HG03571 (cell line): ENCODE measurements at regions not wholly inside any gene's neighbourhood (a gene's known extent, or its start where the extent isn't known, plus 50 kb on each side); places are given as distances from the start of the nearest gene placed in this dataset.

Experiments
- ATAC-seq: cut with Tn5 transposase; IDR thresholded peaks from one replicate; pipeline ENCODE4 v1.9.1; 2021; ENCODE audit not compliant: unreplicated experiment

DNA sequence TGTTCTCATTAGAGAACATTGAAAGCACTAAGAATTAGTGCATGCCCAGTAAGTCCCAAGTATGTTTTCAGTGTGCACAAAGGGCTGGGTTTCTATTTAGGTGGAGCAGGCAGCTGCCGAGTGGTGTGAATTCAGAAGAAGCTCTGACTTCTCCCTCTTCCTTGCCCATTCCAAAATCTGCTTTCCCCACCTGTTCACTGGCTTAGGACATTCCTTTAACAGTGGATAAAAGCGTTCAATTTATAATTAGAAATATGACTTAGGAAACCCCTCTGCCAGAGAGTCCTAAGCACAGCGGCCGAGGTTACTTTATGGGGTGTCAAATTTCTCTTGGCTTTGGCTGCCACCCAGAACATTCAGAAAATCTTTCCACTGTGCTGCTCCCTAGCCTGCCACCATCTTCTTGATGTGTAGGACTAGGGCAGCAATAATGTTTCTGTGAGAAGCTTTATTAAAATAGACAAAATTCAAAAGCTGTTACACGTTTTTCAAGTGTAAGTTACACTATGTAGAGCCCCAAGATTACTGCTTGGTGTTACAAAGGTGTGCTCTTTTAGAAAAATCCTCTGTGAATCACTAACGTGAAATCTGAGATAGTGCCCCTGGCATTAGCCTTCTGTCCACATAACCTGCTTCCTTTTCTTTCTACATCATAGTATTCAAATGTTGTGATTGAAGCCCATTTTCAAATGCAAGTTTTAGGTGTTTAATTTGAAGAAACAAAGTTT, 191.6 kb upstream of the ANKRD50 start:
- no peak for ATAC-seq

- no peak for ATAC-seq
These were observed 189.5 kb upstream of the ANKRD50 start for GRCh38 chr4:124902001-124902515.

- no peak for ATAC-seq
These were observed 187.5 kb upstream of the ANKRD50 start for GRCh38 chr4:124899997-124900396.

GRCh38 chr4:124890522-124890921, 178.0 kb upstream of the ANKRD50 start:
- no peak for ATAC-seq

- no peak for ATAC-seq
These were observed 175.2 kb upstream of the ANKRD50 start for GRCh38 chr4:124887739-124888138.

GRCh38 chr4:124884316-124884715, 171.8 kb upstream of the ANKRD50 start:
- no peak for ATAC-seq

DNA sequence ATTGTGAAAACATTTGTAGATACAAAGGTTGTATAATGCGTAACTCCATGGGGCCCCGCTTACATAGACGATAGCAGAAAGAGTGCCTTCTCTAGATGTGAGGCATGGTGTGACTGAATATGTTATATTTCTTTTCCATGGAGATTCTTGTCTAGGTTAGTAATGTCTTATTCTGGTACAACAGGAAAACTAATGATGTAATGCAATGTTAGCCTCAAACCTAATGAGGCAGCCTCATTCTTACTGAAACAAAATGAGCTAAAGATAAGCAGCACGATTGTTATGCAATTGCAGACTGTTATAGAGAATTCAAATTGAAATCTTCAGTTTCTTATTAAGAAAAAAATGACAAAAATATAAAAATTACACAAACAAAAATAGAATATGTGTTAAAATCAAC, 171.1 kb upstream of the ANKRD50 start:
- ATAC-seq = no peak

DNA sequence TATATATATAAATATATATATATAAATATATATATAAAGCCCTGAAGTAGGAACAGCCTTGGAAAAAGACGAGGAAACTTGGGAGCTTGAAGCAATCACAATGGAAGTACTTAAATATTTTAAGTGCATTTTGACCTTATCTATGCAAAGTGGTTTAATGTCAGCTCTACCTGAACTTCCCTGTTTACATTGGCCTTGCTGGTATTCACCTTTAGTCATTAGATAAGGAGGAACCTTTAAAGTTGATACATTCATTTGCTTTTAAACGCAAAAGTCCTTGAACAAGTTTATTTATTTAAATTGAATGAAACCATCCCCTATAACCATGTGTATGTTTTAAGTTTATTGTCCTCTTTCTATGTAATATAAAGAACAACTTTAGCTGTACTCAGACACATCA, 166.7 kb upstream of the ANKRD50 start:
- no peak for ATAC-seq

- ATAC-seq = no peak
These were observed 161.6 kb upstream of the ANKRD50 start for GRCh38 chr4:124874172-124874450.

- no peak for ATAC-seq
These were observed 161.0 kb upstream of the ANKRD50 start for GRCh38 chr4:124873361-124874171.

DNA sequence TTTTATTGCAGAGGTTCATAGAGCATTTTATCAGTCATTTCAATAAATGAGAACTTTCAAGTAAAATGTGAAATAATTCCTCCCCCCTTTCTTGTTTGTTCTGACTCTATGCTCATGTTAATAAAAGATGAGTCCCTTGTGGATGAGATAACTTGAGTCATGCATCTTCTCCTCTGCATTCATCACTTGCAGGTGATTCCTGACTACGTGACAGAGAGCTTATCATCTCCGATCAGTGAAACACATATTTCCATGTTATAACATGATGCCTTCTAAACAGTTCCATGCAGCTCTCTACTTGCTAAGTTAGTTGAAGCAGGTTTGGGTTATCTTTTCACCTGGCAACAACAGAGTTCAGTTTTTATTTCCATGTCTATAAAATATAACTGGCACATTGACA, 160.1 kb upstream of the ANKRD50 start:
- no peak for ATAC-seq

GRCh38 chr4:124869961-124870495, 157.5 kb upstream of the ANKRD50 start:
- no peak for ATAC-seq

GRCh38 chr4:124868495-124868894, 156.0 kb upstream of the ANKRD50 start:
- no peak for ATAC-seq

DNA sequence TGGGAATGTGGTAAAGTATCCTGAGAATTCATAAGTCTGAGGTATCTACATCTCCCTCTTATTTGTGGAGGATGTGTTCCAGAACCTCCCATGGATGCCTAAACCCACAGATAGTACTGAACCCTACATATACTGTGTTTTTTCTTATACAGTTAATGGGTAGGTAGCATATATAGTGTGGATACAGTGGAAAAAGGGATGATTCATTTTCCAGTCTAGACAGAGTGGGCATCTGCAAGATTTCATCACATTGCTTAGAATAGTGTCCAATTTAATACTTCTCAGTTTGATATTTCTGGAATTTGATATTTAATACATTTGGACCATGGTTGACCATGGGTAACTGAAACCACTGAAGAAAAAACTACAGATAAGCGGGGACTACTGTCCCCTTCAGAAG, 155.0 kb upstream of the ANKRD50 start:
- ATAC-seq = no peak

DNA sequence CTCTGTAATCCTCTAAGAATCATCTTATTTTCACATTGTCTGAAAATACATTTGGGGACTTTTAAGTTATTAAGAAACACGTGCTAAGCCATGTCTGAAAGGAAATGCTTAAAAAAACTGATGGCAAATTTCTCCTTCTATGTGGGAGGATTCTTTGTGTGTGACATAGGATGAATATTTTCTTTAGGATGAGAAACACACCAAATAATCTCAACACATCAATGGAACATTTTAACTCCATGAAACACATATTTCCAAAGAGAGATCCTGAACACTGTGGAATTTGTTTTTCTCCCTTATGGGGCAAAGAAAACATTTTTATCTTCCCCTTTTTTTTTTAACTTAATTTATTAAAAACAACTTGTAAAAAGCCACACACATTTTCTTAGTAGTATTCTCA, 153.8 kb upstream of the ANKRD50 start:
- ATAC-seq = no peak

- no peak for ATAC-seq
These were observed 150.6 kb upstream of the ANKRD50 start for GRCh38 chr4:124863040-124863545.

DNA sequence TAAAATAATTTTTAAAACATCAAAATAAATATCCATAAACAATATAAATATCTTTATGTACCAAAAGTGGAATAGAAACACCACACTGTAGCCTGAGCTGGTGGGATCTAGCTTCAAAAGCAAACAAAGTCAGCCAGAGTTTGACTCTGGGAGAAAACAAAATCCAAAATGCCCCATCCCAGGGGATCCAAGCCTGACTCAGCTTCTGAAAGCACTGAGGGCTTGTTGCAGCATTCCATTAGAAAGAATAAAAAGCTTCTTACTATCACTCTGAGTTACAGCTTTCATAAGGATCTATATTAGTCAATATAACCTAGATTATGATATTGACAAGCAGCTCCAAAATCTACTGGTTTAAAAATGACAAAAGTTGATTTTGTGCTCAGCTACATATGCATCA, 149.7 kb upstream of the ANKRD50 start:
- no peak for ATAC-seq

DNA sequence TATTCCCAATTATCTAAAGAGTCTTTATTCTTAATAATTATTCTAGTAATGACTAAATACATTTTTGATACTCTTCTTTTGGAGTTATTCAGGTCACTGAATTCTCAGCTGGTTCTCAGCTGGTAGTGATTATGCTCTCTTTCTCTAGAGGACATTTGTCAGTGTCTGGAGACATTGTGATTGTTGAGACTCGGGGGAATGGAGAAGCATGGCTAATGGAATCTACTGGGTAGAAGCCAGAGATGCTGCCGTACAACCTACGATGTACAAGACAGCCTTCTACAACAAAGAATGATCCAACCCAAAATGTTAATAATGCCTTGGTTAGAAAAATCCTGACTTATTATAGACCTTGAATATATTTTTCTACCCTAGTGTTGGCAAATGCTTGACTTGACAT, 149.2 kb upstream of the ANKRD50 start:
- no peak for ATAC-seq

DNA sequence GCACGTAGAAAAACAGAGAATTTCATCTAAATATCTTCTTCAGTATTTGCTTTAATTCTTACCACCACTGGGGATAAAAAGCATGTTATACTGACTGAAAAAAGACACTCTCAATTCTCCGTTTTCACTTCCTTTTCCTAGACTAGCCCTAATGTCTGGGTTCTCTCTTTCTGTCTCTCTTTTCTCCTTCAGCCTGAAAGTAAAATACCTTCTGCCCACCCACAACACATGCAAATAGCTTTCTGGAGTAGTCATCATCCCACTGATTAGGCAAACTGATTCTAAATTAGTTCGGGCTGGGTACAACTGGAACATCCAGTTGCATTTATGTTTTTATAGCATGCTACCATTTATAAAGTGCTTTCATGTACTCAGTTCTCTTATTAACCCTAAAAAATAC, 142.4 kb upstream of the ANKRD50 start:
- no peak for ATAC-seq

- no peak for ATAC-seq
These were observed 139.2 kb upstream of the ANKRD50 start for GRCh38 chr4:124851741-124852140.

DNA sequence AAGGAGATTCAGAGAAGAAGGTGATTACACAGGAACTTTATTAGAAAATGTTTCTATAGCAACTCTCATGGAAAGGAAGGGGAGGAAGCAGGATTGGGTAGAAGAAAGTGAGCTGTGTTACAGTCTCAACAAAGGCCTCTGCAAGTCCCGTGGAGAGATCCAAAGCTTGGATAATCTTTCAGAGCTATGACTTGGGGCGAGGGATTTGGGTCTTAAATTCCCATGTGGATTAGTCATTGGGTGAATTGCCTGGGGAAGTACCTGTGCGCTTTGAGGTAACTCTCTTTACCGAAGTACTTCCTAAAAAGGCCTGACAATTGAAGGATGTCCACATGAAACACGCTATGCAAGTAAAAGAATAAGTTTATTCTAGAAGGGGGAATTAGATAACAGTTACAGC, 133.8 kb upstream of the ANKRD50 start:
- ATAC-seq = no peak

DNA sequence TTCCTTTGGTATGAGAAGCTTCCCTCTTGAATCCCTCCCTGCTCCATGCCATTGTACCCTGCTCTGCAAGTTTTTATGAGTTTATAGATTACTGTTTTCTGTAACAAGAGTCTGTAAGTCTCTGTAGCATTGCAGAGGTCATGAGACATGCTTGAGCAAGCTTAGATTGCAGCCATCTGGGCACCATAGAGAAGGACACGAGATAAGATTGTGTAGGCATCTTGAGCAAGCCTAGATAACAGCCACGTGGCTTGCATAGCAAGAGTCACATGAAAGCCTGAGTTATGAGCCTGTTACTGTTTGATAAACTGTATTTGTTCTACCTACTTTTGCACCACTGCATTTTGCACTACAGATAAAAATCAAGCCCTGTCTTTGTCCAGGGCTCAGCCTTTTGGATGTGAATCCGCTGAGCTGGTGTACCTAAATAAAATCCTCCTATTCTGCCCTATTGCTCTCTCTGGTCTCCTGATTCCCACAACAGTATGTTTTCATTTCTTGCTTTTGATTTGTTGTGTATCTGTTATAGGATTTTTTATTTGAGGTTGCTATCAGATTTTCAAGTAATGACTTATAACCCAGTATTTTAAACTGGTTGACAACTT, 127.4 kb upstream of the ANKRD50 start:
- no peak for ATAC-seq
